ENCODE measurements at regions not wholly inside any gene's neighbourhood (a gene's known extent, or its start where the extent isn't known, plus 50 kb on each side); places are given as distances from the start of the nearest gene placed in this dataset.

DNA sequence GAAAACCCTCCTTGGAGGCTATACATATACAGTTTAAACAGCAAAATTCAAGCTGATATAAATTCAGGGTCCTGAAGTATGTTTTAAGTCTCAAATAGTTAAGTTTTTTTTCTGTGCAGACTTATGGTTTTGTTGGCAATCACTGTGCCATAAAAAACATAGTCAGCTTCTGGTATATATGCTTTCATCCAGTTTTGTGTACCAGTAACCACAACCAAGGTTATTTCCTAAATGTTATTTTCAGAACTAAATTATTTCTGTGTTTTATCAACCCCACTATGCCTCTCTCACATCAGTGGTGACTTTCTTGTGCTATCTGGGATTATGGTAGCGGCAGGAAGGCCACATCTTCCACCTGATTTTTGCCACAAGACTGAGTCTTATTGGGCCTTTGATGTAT is 107.7 kb upstream of the SMARCA2 start:
- H3K4me3 Mint-ChIP-seq (ENCODE audit: unreplicated experiment), result no peak overlapping the region
- H3K27me3 Mint-ChIP-seq (ENCODE audit: low read depth), result no peaks in the 10 kb centered on the region
- H3K9me3 Mint-ChIP-seq (ENCODE audit: low read depth), result peaks cover 12% of the 10 kb centered on the region
- no peak overlapping the region for H3K27ac Mint-ChIP-seq (ENCODE audit: unreplicated experiment)
- H3K4me1 Mint-ChIP-seq (ENCODE audit: low read depth), result no peaks in the 10 kb centered on the region
- no peaks in the 10 kb centered on the region for H3K36me3 Mint-ChIP-seq (ENCODE audit: low read depth)
- no peak for DNase-seq (ENCODE audit: low spot score)
- TF ChIP-seq, protein P1, sequence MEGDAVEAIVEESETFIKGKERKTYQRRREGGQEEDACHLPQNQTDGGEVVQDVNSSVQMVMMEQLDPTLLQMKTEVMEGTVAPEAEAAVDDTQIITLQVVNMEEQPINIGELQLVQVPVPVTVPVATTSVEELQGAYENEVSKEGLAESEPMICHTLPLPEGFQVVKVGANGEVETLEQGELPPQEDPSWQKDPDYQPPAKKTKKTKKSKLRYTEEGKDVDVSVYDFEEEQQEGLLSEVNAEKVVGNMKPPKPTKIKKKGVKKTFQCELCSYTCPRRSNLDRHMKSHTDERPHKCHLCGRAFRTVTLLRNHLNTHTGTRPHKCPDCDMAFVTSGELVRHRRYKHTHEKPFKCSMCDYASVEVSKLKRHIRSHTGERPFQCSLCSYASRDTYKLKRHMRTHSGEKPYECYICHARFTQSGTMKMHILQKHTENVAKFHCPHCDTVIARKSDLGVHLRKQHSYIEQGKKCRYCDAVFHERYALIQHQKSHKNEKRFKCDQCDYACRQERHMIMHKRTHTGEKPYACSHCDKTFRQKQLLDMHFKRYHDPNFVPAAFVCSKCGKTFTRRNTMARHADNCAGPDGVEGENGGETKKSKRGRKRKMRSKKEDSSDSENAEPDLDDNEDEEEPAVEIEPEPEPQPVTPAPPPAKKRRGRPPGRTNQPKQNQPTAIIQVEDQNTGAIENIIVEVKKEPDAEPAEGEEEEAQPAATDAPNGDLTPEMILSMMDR (IDR thresholded peaks at IDR 0.05), result no peak

DNA sequence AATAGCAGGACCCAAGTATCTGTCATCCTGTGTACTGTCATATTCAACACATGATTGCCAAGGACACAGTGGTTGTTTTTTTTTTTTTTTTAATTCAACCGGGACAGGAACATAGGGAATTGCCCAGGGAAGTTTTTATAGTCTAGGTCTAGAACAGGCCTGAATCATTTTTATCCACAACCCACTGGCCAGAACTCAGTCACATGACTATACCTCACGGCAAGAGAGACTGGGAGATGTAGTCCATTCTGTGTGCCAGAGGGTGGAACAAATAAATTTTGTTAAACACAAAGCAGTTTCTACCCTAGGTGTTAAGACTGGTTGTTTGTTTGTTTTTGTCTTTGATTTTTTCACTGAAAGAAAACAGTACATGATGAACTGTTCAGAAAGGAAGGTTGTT is 105.8 kb upstream of the SMARCA2 start:
- Mint-ChIP-seq H3K27ac (ENCODE audit: unreplicated experiment) (no peak overlapping the region), H3K36me3 (ENCODE audit: low read depth) (no peaks in the 10 kb centered on the region)
- DNase-seq (ENCODE audit: low spot score), result no peak

DNA sequence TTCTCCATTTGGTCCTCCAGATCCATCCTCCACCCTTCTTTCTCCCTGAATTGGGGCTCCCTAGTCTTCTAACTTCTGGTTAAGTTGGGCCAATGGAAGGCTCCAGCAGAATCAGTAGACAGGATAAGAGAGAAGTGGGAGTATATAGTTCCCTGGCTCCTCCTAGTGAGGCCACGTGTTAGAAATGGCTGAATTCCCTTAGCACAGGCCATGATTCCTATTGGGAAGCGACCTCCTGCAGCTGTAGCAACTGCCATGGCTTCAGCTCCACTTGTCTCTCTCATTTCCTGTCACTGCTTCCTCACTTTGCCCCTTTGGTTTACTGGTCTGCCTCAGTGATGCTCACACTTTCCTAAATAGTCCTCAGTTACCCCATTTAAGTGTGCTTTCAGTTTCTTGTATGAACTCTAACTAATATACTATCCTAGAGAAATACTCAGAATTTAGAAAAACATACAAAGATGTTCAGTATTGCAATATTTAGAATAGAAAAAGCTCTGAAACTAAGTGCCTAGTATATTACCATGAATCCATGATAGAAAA is 104.8 kb upstream of the SMARCA2 start:
- Mint-ChIP-seq H3K27ac (ENCODE audit: unreplicated experiment) (no peak overlapping the region), H3K36me3 (ENCODE audit: low read depth) (no peaks in the 10 kb centered on the region), H3K4me1 (ENCODE audit: low read depth) (no peaks in the 10 kb centered on the region), H3K27me3 (ENCODE audit: low read depth) (no peaks in the 10 kb centered on the region), H3K4me3 (ENCODE audit: unreplicated experiment) (no peak overlapping the region), H3K9me3 (ENCODE audit: low read depth) (no peaks in the 10 kb centered on the region)
- TF ChIP-seq, protein P1 (IDR thresholded peaks at IDR 0.05), result no peak
- no peak for DNase-seq (ENCODE audit: low spot score)

More for the DNA sequence above, 105.8 kb upstream of the SMARCA2 start:
- no peaks in the 10 kb centered on the region for H3K4me1 Mint-ChIP-seq (ENCODE audit: low read depth)
- H3K27me3 Mint-ChIP-seq (ENCODE audit: low read depth), result no peaks in the 10 kb centered on the region
- no peak overlapping the region for H3K4me3 Mint-ChIP-seq (ENCODE audit: unreplicated experiment)
- TF ChIP-seq, protein P1 (IDR thresholded peaks at IDR 0.05), result no peak
- no peaks in the 10 kb centered on the region for H3K9me3 Mint-ChIP-seq (ENCODE audit: low read depth)

DNA sequence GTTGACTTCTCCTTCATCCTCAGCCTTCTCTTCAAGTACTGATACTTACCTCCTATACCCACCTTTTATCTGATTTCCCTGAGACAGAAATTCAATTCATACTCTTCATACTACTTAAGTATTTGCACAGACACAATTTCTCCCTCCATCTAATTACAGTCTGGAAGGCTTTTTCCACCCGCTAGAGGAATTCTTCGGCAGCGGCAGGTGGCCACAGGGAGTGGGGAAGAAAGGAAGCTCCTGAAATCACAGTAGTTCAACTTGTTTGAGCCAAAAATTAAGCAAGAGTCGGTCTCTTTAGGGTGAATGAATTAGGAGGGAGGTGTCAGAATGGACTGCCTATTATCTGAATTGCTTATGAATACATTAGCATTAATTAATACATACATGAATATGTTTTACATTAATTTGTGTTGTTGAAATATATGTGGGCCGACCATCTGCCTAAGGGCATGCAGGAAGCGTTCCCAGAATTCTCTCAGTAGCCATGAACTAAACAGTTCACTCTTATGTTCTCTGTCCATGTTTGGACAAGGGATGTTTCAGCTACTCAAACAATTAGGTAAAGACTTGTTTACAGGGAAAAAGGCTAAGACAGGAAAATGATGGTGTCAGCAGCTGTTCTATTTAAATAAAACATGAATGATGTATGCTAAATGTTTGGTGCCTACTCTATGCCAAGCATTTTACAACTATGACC is 101.4 kb upstream of the SMARCA2 start:
- TF ChIP-seq, protein P1 (IDR thresholded peaks at IDR 0.05), result no peak
- no peaks in the 10 kb centered on the region for H3K4me1 Mint-ChIP-seq (ENCODE audit: low read depth)
- no peak overlapping the region for H3K27ac Mint-ChIP-seq (ENCODE audit: unreplicated experiment)
- no peak for DNase-seq (ENCODE audit: low spot score)
- H3K27me3 Mint-ChIP-seq (ENCODE audit: low read depth), result peaks cover 2% of the 10 kb centered on the region
- H3K9me3 Mint-ChIP-seq (ENCODE audit: low read depth), result no peaks in the 10 kb centered on the region
- no peaks in the 10 kb centered on the region for H3K36me3 Mint-ChIP-seq (ENCODE audit: low read depth)
- no peak overlapping the region for H3K4me3 Mint-ChIP-seq (ENCODE audit: unreplicated experiment)

DNA sequence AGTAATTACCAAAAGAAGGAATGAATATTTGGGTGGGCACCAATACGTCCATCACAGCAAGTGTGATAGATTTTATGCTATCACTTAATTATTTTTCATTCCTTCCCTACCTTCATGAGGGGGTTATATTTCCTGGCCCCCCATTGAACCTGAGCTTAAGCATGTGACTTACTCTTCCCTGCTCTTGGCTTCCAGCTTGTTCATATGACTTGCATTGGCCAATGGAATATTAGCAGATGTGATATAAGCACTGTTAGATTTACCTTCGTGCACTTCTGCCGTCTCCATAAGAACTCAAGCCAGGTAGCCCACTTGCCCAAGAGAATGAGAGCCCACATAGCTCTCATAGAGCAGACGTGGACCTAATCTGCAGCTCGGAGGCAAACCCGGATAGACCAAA is 99.1 kb upstream of the SMARCA2 start:
- H3K36me3 Mint-ChIP-seq (ENCODE audit: low read depth), result no peaks in the 10 kb centered on the region
- peaks cover 4% of the 10 kb centered on the region for H3K27me3 Mint-ChIP-seq (ENCODE audit: low read depth)
- H3K4me3 Mint-ChIP-seq (ENCODE audit: unreplicated experiment), result no peak overlapping the region
- no peak for DNase-seq (ENCODE audit: low spot score)
- no peak overlapping the region for H3K27ac Mint-ChIP-seq (ENCODE audit: unreplicated experiment)
- TF ChIP-seq, protein P1 (IDR thresholded peaks at IDR 0.05), result no peak
- no peaks in the 10 kb centered on the region for H3K9me3 Mint-ChIP-seq (ENCODE audit: low read depth)
- H3K4me1 Mint-ChIP-seq (ENCODE audit: low read depth), result no peaks in the 10 kb centered on the region
